Adrenal gland (tissue), 9 donors: ENCODE measurements at regions not wholly inside any gene's neighbourhood (a gene's known extent, or its start where the extent isn't known, plus 50 kb on each side); places are given as distances from the start of the nearest gene placed in this dataset.

Source experiments
- DNase-seq, 7 donors: peaks; one replicate each; pipeline ENCODE4 v3.0.0-alpha.2; 2019 to 2020
- H3K27ac ChIP-seq, 5 donors: fragments of 200-600 bp; sonication (generic) in 4 of 5; 1 replicate in 3 of 5; 2 replicates in 2 of 5; pipeline versions ENCODE4 v1.5.1 to v1.8.0; 2016 to 2020; ENCODE audit warnings: mild to moderate bottlenecking in 1 of 5
- H3K27me3 ChIP-seq: fragments of 200-600 bp; 2 replicates; pipeline ENCODE4 v1.8.0; 2021
- H3K36me3 ChIP-seq, 2 donors: fragments of 200-600 bp; replicated peaks in 1 of 2; 1 replicate in 1 of 2; 2 replicates in 1 of 2; pipeline versions ENCODE4 v1.5.1 to v1.8.0; 2018 to 2022
- H3K4me1 ChIP-seq, 2 donors: fragments of 200-600 bp; replicated peaks in 1 of 2; 1 replicate in 1 of 2; 2 replicates in 1 of 2; pipeline versions ENCODE4 v1.5.1 to v1.8.0; 2018 to 2021
- H3K4me3 ChIP-seq, 4 donors: fragments of 200-600 bp; sonication (generic) in 3 of 4; one replicate each; pipeline ENCODE4 v1.5.1; 2016 to 2018
- H3K9me3 ChIP-seq, 3 donors: fragments of 200-600 bp; sonication (generic) in 1 of 3; replicated peaks in 1 of 3; 1 replicate in 2 of 3; 2 replicates in 1 of 3; pipeline versions ENCODE4 v1.5.1 to v1.8.0; 2016 to 2021
- CTCF ChIP-seq, 6 experiments: fragments of 450-650 bp in 4 of 6; fragments of 200-600 bp in 2 of 6; sonication (generic) in 1 of 6; IDR thresholded peaks; 1 replicate in 5 of 6; 2 replicates in 1 of 6; pipeline versions ENCODE4 v1.5.1 to v1.8.0; 2016 to 2021; ENCODE audit warnings: antibody characterized with exemption in 6 of 6, mild to moderate bottlenecking in 2 of 6, moderate library complexity in 1 of 6
- POLR2A ChIP-seq, 2 donors: fragments of 450-650 bp; IDR thresholded peaks; one replicate each; pipeline ENCODE4 v1.6.1; 2017; ENCODE audit warnings: antibody characterized with exemption in 2 of 2, mild to moderate bottlenecking in 2 of 2, moderate library complexity in 1 of 2
- WGBS, 4 donors: extraction: QIAGEN DNeasy Blood & Tissue Kit in 2 of 4; methylation state at CpG; one replicate each; pipeline versions ENCODE4 v1.1.5 to v1.1.7; 2013 to 2017; 5-methylcytosine and 5-hydroxymethylcytosine counted together
- intact Hi-C, 2 donors: fragments of 100-400 bp; cut with DNase I; formaldehyde crosslinking; loops; one replicate each; pipeline versions ENCODE4 v1.14.1 to v1.15.0; 2022 to 2023
- donor health status: healthy with polysubstance abuse.
- donor health status: Bipolar disorder and iron deficiency.
- donor health status: DM: yes; HTN: yes; CAD: no.
- donor health status: DM: no; HTN: no; CAD: no.
- donor health status: DM: no; HTN: no; CAD: no.

DNA sequence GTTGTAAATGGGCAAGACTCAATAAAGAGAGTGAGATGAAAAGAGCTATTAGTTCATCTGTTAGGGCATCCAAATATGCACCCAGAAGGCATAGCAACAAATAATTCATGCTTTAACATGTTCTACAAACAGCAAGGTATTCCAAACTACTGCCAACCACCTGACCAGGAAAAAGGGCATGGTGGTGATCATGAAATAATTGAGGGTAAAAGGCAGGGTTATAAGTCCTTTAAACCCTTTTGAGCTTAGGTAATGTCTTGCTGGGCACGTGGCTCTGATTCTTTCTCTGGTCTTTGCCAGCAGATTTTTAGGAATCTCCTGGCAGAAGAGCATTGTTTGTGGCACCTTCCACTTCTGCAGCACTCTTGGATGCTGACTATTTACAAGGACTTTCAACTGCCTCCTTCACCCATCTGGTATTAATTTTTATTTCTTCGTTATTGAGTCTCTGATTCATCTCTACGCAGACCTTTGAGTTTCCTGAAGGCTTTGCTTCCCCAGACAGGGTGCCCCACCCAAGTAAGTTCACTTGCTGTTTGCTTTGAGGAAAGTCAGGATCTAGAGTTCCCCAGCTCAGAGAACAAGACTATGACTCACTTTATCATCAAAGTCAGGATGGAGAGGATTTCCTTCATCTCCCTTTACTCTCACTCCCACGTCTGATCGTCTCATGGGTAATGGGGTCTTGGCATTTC is 83.4 kb upstream of the NEDD9 start:
- no peak overlapping the region for H3K4me3 ChIP-seq
- no peaks in the 10 kb centered on the region for H3K9me3 ChIP-seq
- TF ChIP-seq CTCF (IDR thresholded peaks at IDR 0.05), result no peak
- no peak for TF ChIP-seq POLR2A (IDR thresholded peaks at IDR 0.05)
- WGBS, 4 donors, result 62 to 81% (median 72%) methylated on average over 5 of the region's 5 CpGs
- no peaks in the 10 kb centered on the region for H3K27me3 ChIP-seq
- peaks cover 0 to 15% of the 10 kb centered on the region in 2 donors for H3K4me1 ChIP-seq
- DNase-seq, result no peak
- H3K36me3 ChIP-seq, result no peaks in the 10 kb centered on the region
- intact Hi-C loops, result no loop called here
- no peak overlapping the region for H3K27ac ChIP-seq

GRCh38 chr6:11313207-11313606 is 80.7 kb upstream of the NEDD9 start:
- Histone ChIP-seq H3K27ac (no peak overlapping the region), H3K4me1 (peaks cover 0 to 5% of the 10 kb centered on the region in 2 donors), H3K9me3 (no peaks in the 10 kb centered on the region), H3K4me3 (no peak overlapping the region), H3K36me3 (no peaks in the 10 kb centered on the region), H3K27me3 (no peaks in the 10 kb centered on the region)
- TF ChIP-seq CTCF (IDR thresholded peaks at IDR 0.05) (no peak), POLR2A (IDR thresholded peaks at IDR 0.05) (no peak)
- no peak for DNase-seq
- intact Hi-C loops, result no loop called here
- 83 to 94% (median 84%) methylated on average over 1 of the region's 1 CpG for WGBS, 4 donors

DNA sequence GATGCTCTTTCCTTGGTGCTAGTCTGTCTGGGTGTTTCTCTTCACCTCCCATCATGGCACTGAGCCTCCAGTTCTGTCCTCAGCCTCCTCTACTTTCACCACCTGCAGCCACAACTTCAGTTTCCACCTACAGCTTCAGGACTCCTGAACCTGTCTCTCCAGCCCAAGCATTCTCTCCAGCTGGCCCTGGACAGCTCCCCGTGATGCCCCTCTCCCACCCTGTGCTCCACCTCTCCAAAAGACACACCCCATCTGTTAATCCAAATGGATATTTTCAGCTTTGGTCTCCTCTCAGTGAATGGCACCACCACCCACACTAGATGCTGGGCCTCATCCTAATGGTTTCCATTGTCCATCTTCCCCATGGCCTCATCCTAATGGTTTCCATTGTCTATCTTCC is 79.5 kb upstream of the NEDD9 start:
- H3K27ac ChIP-seq, result no peak overlapping the region
- 84 to 100% (median 94%) methylated on average over 1 of the region's 1 CpG for WGBS, 4 donors
- intact Hi-C loops, result no loop called here

More for the DNA sequence above, 79.5 kb upstream of the NEDD9 start:
- no peaks in the 10 kb centered on the region for H3K36me3 ChIP-seq
- no peak for TF ChIP-seq POLR2A (IDR thresholded peaks at IDR 0.05)
- TF ChIP-seq CTCF (IDR thresholded peaks at IDR 0.05), result no peak
- H3K9me3 ChIP-seq, result no peaks in the 10 kb centered on the region
- DNase-seq, result no peak
- no peak overlapping the region for H3K4me3 ChIP-seq
- H3K27me3 ChIP-seq, result no peaks in the 10 kb centered on the region
- H3K4me1 ChIP-seq, result no peaks in the 10 kb centered on the region
